ENCODE measurements at regions not wholly inside any gene's neighbourhood (a gene's known extent, or its start where the extent isn't known, plus 50 kb on each side); places are given as distances from the start of the nearest gene placed in this dataset.

DNA sequence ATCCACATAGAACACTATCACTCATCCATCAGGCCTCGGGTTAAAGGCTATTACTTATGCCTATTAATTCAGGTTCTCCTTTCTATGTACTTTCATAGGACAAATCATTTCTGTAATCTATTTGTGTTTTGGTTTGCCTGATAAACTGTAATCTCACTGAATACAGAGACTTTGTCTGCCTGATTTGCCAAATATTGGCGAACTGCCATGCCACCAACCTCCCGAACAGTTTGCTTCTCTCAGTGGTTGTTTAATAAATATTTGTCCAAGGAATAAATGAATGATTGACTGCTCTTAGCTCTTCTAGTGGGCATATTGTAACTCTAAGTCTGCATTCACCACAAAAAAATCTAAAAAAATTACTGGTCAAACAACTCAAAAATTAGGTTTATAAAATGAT, 170.1 kb upstream of the ZFP64 start:
- H2BK15ac ChIP-seq (ENCODE audit: low read length) = no peak overlapping the region
- no peak overlapping the region for H3K18ac ChIP-seq (ENCODE audit: extremely low read depth, low read length)
- H2BK12ac ChIP-seq (ENCODE audit: low read depth, low read length) = no peak overlapping the region
- H2BK120ac ChIP-seq (replicated peaks; ENCODE audit: low read depth, low read length) = no peak overlapping the region
- H3K4ac ChIP-seq (replicated peaks; ENCODE audit: insufficient read length, low read depth, low read length) = no peak overlapping the region
- 90% methylated on average over 3 of the region's 3 CpGs; no CpG with 5 or more reads in 1 of the 2 experiments for WGBS, 2 experiments (ENCODE audit: extremely low coverage in 1 of 2, insufficient coverage in 1 of 2, insufficient read length in 1 of 2, insufficient replicate concordance in 2 of 2, low coverage in 1 of 2, low lambda C conversion rate in 2 of 2, missing lambda C conversion rate in 1 of 2)
- H3K4me1 ChIP-seq (replicated peaks in 1 of 4; ENCODE audit: control insufficient read depth in 3 of 4, insufficient read depth in 4 of 4, low read length in 3 of 4) = no peaks in the 10 kb centered on the region
- H3K4me2 ChIP-seq (ENCODE audit: insufficient read depth in 1 of 2, low read depth in 2 of 2, low read length in 2 of 2) = no peak overlapping the region
- H2BK20ac ChIP-seq (ENCODE audit: low read length) = no peak overlapping the region
- H3K36me3 ChIP-seq (ENCODE audit: control insufficient read depth in 2 of 4, insufficient read depth in 4 of 4, low read length in 3 of 4) = no peaks in the 10 kb centered on the region
- no peak overlapping the region for H3K14ac ChIP-seq (ENCODE audit: insufficient read length)
- no peaks in the 10 kb centered on the region for H4K20me1 ChIP-seq (replicated peaks in 1 of 2; ENCODE audit: control insufficient read depth in 1 of 2, insufficient read depth in 2 of 2, low read length in 2 of 2)
- FAIRE-seq (no peak), DNase-seq (ENCODE audit: low read depth in 1 of 2, low spot score in 2 of 2) (no peak)
- no peaks in the 10 kb centered on the region for H3K23me2 ChIP-seq (ENCODE audit: low read depth, low read length)
- no peak overlapping the region for H2BK5ac ChIP-seq (ENCODE audit: low read depth, low read length)
- no peak for TF ChIP-seq CBX8 (IDR thresholded peaks at IDR 0.05; ENCODE audit: borderline replicate concordance, low read depth, low read length)
- H3K56ac ChIP-seq (replicated peaks; ENCODE audit: insufficient read length, low read depth, low read length) = no peak overlapping the region
- H3K27ac ChIP-seq (ENCODE audit: low read depth, low read length) = no peak overlapping the region
- H2AK5ac ChIP-seq (ENCODE audit: low read depth, low read length) = no peak overlapping the region
- no peak overlapping the region for H4K91ac ChIP-seq (replicated peaks; ENCODE audit: insufficient read length, low read length)
- H3K27me3 ChIP-seq (replicated peaks in 1 of 4; ENCODE audit: control insufficient read depth in 3 of 4, extremely low read depth in 1 of 4, insufficient read depth in 3 of 4, low read length in 3 of 4) = no peaks in the 10 kb centered on the region; a peak in 1 of 7 replicates
- H3K79me2 ChIP-seq (ENCODE audit: control insufficient read depth in 1 of 2, insufficient read depth in 2 of 2, low read length in 2 of 2) = no peaks in the 10 kb centered on the region
- H3K23ac ChIP-seq (ENCODE audit: insufficient read length) = no peak overlapping the region
- no peak overlapping the region for H3K4me3 ChIP-seq (ENCODE audit: extremely low read depth in 1 of 4, insufficient read depth in 2 of 4, low read depth in 3 of 4, low read length in 4 of 4)
- POLR2A ChIA-PET (ENCODE audit: partially characterized antibody) = no interaction called here
- H3K9ac ChIP-seq (replicated peaks in 1 of 4; ENCODE audit: extremely low read depth in 1 of 4, low read depth in 3 of 4, low read length in 3 of 4) = no peak overlapping the region
- CTCF ChIA-PET (ENCODE audit: partially characterized antibody) = interaction anchor here (0.9 kb wide), 1 partner anchor 50 kb away, joined by 3 read pairs; no protein-coding TSS in a partner anchor
- H4K5ac ChIP-seq (ENCODE audit: insufficient read length, low read depth, low read length) = no peak overlapping the region
- H3K79me1 ChIP-seq (ENCODE audit: low read depth, low read length) = no peaks in the 10 kb centered on the region
- H2AFZ ChIP-seq (ENCODE audit: low read length) = no peak overlapping the region
- H3K9me3 ChIP-seq (ENCODE audit: insufficient read depth in 2 of 2, low read depth in 1 of 2, low read length in 1 of 2) = no peaks in the 10 kb centered on the region
- H4K8ac ChIP-seq (ENCODE audit: extremely low read depth, insufficient read depth, low read length) = no peak overlapping the region

Data from H1 (cell line).